RCC 7860 (cell line): ENCODE measurements at regions not wholly inside any gene's neighbourhood (a gene's known extent, or its start where the extent isn't known, plus 50 kb on each side); places are given as distances from the start of the nearest gene placed in this dataset.
A peak's percentile ranks its signal among the peaks of the same experiment; 100 is the strongest.
"Not testable (repeated sequence)": the region's sequence is repeated elsewhere in the genome, so short reads cannot be mapped to it uniquely, and the experiment has no call there.

Source experiments
- DNase-seq: peaks from one replicate; pipeline ENCODE4 v3.0.0-alpha.2; 2015; ENCODE audit warnings: low spot score
- FAIRE-seq: peaks from 2 replicates; lab custom pipeline; 2012; peaks lifted over from hg19 to GRCh38; lab: Jason Lieb, UNC

- peak; percentile 75 for FAIRE-seq
These were observed 183.7 kb downstream of the NRP2 start for GRCh38 chr2:205865905-205866441.

GRCh38 chr2:205865056-205865455 is 182.8 kb downstream of the NRP2 start:
- DNase-seq = no peak
- FAIRE-seq = no peak

More at GRCh38 chr2:205865905-205866441, 183.7 kb downstream of the NRP2 start:
- peak; percentile 79 for DNase-seq

- no peak for FAIRE-seq
- no peak for DNase-seq
These were observed 182.2 kb downstream of the NRP2 start for GRCh38 chr2:205864491-205864890.

GRCh38 chr2:205862761-205863160 is 180.5 kb downstream of the NRP2 start:
- not testable (repeated sequence) for FAIRE-seq, DNase-seq

- FAIRE-seq (no peak), DNase-seq (no peak)
These were observed 178.6 kb downstream of the NRP2 start for GRCh38 chr2:205860885-205861284.

- FAIRE-seq = no peak
- no peak for DNase-seq
These were observed 177.9 kb downstream of the NRP2 start for GRCh38 chr2:205860181-205860580.

GRCh38 chr2:205858881-205859441 is 176.7 kb downstream of the NRP2 start:
- FAIRE-seq = peak; percentile 74
- peak; percentile 68 for DNase-seq

- FAIRE-seq (no peak), DNase-seq (no peak)
These were observed 176.0 kb downstream of the NRP2 start for GRCh38 chr2:205858275-205858674.

GRCh38 chr2:205857520-205858237 is 175.4 kb downstream of the NRP2 start:
- FAIRE-seq = no peak
- no peak for DNase-seq

GRCh38 chr2:205852457-205852856 is 170.2 kb downstream of the NRP2 start:
- DNase-seq = no peak

GRCh38 chr2:205850611-205851010 is 168.3 kb downstream of the NRP2 start:
- DNase-seq (no peak), FAIRE-seq (no peak)

More at GRCh38 chr2:205852457-205852856, 170.2 kb downstream of the NRP2 start:
- FAIRE-seq = no peak

GRCh38 chr2:205850132-205850531 is 167.8 kb downstream of the NRP2 start:
- FAIRE-seq = no peak

GRCh38 chr2:205849136-205849535 is 166.8 kb downstream of the NRP2 start:
- no peak for FAIRE-seq
- no peak for DNase-seq

More at GRCh38 chr2:205850132-205850531, 167.8 kb downstream of the NRP2 start:
- no peak for DNase-seq

- no peak for FAIRE-seq
- no peak for DNase-seq
These were observed 166.3 kb downstream of the NRP2 start for GRCh38 chr2:205848601-205849000.
